IMR-90 (cell line): ENCODE measurements at regions not wholly inside any gene's neighbourhood (a gene's known extent, or its start where the extent isn't known, plus 50 kb on each side); places are given as distances from the start of the nearest gene placed in this dataset.

ENCODE experiments used
- ATAC-seq: fragments of 200-7000 bp; cut with Tn5 transposase; 2 replicates; pipeline ENCODE4 v1.9.1; 2020; ENCODE audit warnings: low read depth, mild to moderate bottlenecking, moderate library complexity
- BruUV-seq: library from RNA; stranded (reverse); fragments of 400-500 nt; replicated peaks from 2 replicates; lab custom pipeline; 2021; lab: Mats Ljungman, UMichigan
- CTCF ChIA-PET: fragments of 300-600 bp; formaldehyde crosslinking; extraction: SDS; loops from one replicate; lab custom pipeline; 2021; ENCODE audit warnings: antibody characterized with exemption; lab: Yijun Ruan, JAX
- POLR2A ChIA-PET: fragments of 300-600 bp; sonication (Branson Sonifier 250); formaldehyde crosslinking; loops from one replicate; lab custom pipeline; 2022; ENCODE audit warnings: antibody characterized with exemption; ENCODE audit not compliant: unreplicated experiment; lab: Charles Lee
- DNase-seq: peaks from one replicate; pipeline ENCODE4 v3.0.0; 2013
- H2AFZ ChIP-seq: replicated peaks from 2 replicates; pipeline ENCODE3; 2013; ENCODE audit warnings: low read length, mild to moderate bottlenecking; ENCODE audit not compliant: poor library complexity
- H2AK5ac ChIP-seq: 2 replicates; pipeline ENCODE4 v1.6.1; 2013; ENCODE audit warnings: low read depth, low read length, inconsistent platforms
- H2AK9ac ChIP-seq: replicated peaks from 2 replicates; pipeline ENCODE3; 2013; ENCODE audit warnings: mild to moderate bottlenecking, low read depth, low read length, moderate library complexity; ENCODE audit not compliant: poor library complexity
- H2BK120ac ChIP-seq: 2 replicates; pipeline ENCODE4 v1.6.1; 2013; ENCODE audit warnings: low read depth, low read length, inconsistent platforms
- H2BK15ac ChIP-seq: 3 replicates; pipeline ENCODE4 v1.6.1; 2013; ENCODE audit warnings: low read depth, low read length, inconsistent platforms
- H2BK20ac ChIP-seq: 2 replicates; pipeline ENCODE4 v1.6.1; 2013; ENCODE audit warnings: low read depth, mild to moderate bottlenecking, inconsistent platforms, low read length, moderate library complexity
- H2BK5ac ChIP-seq: 2 replicates; pipeline ENCODE4 v1.6.1; 2013; ENCODE audit warnings: mild to moderate bottlenecking, low read depth, low read length, inconsistent platforms; ENCODE audit not compliant: poor library complexity, severe bottlenecking
- H3K14ac ChIP-seq: replicated peaks from 2 replicates; pipeline ENCODE4 v1.6.1; 2013; ENCODE audit warnings: low read depth, low read length, inconsistent platforms
- H3K18ac ChIP-seq: 2 replicates; pipeline ENCODE4 v1.6.1; 2013; ENCODE audit warnings: low read depth, low read length, control low read depth
- H3K23ac ChIP-seq: 2 replicates; pipeline ENCODE4 v1.6.1; 2013; ENCODE audit warnings: low read depth, low read length, inconsistent platforms
- H3K27ac ChIP-seq: 2 replicates; pipeline ENCODE4 v1.5.1; 2013; ENCODE audit warnings: mild to moderate bottlenecking, control low read depth, low read length; ENCODE audit not compliant: insufficient read depth
- H3K27me3 ChIP-seq: 2 replicates; pipeline ENCODE4 v1.6.1; 2013; ENCODE audit warnings: low read length; ENCODE audit not compliant: control insufficient read depth, insufficient read depth
- H3K36me3 ChIP-seq: 2 replicates; pipeline ENCODE4 v1.6.1; 2013; ENCODE audit warnings: low read length, mixed read lengths; ENCODE audit not compliant: control insufficient read depth, insufficient read depth
- H3K4ac ChIP-seq: 2 replicates; pipeline ENCODE4 v1.6.1; 2013; ENCODE audit warnings: low read depth, low read length, inconsistent platforms
- H3K4me1 ChIP-seq: 2 replicates; pipeline ENCODE4 v1.6.1; 2013; ENCODE audit warnings: low read length, mixed read lengths; ENCODE audit not compliant: control insufficient read depth, insufficient read depth
- H3K4me2 ChIP-seq: 2 replicates; pipeline ENCODE4 v1.6.1; 2013; ENCODE audit warnings: low read depth, mild to moderate bottlenecking, control low read depth, low read length, moderate library complexity
- H3K4me3 ChIP-seq: 2 replicates; pipeline ENCODE4 v1.5.1; 2013; ENCODE audit warnings: low read depth, mild to moderate bottlenecking, control low read depth, low read length, moderate library complexity; ENCODE audit not compliant: insufficient read depth
- H3K56ac ChIP-seq: 2 replicates; pipeline ENCODE4 v1.6.1; 2013; ENCODE audit warnings: low read length, inconsistent platforms; ENCODE audit not compliant: insufficient read depth; ENCODE audit errors: extremely low read depth
- H3K79me1 ChIP-seq, 2 experiments: 2 replicates each; pipeline ENCODE4 v1.6.1; 2013; ENCODE audit warnings: low read length in 2 of 2, inconsistent platforms in 1 of 2, low read depth in 1 of 2
- H3K9ac ChIP-seq: 2 replicates; pipeline ENCODE4 v1.6.1; 2013; ENCODE audit warnings: low read depth, low read length, control low read depth
- H3K9me1 ChIP-seq: 2 replicates; pipeline ENCODE4 v1.6.1; 2013; ENCODE audit warnings: low read length, inconsistent platforms; ENCODE audit not compliant: insufficient read depth
- H3K9me3 ChIP-seq: 2 replicates; pipeline ENCODE4 v1.6.1; 2013; ENCODE audit warnings: low read length; ENCODE audit not compliant: control insufficient read depth, insufficient read depth
- H4K20me1 ChIP-seq: 2 replicates; pipeline ENCODE4 v1.6.1; 2013; ENCODE audit warnings: low read length, inconsistent platforms; ENCODE audit not compliant: insufficient read depth
- H4K5ac ChIP-seq: 2 replicates; pipeline ENCODE4 v1.6.1; 2013; ENCODE audit warnings: mild to moderate bottlenecking, low read depth, low read length, control low read depth
- H4K8ac ChIP-seq, 2 experiments: 2 replicates each; pipeline ENCODE4 v1.6.1; 2013; ENCODE audit warnings: low read depth in 2 of 2, low read length in 2 of 2, control low read depth in 1 of 2, inconsistent platforms in 1 of 2
- H4K91ac ChIP-seq: 2 replicates; pipeline ENCODE4 v1.6.1; 2013; ENCODE audit warnings: low read depth, low read length, inconsistent platforms; ENCODE audit not compliant: insufficient read depth
- CEBPB ChIP-seq: IDR thresholded peaks from 2 replicates; pipeline ENCODE4 v1.6.1; 2012; ENCODE audit warnings: low read depth, low read length, improper control_type of control experiment
- ELK1 ChIP-seq: fragments of 150-350 bp; IDR thresholded peaks from 2 replicates; pipeline ENCODE4 v1.6.1; 2016; ENCODE audit warnings: low read depth, mild to moderate bottlenecking, low read length, moderate library complexity, borderline replicate concordance
- MAFK ChIP-seq: IDR thresholded peaks from 2 replicates; pipeline ENCODE4 v1.6.1; 2012; ENCODE audit warnings: low read depth, low read length, improper control_type of control experiment
- NFE2L2 ChIP-seq: fragments of 150-350 bp; IDR thresholded peaks from 2 replicates; pipeline ENCODE4 v1.6.1; 2016; ENCODE audit warnings: low read depth, mild to moderate bottlenecking, low read length
- RAD21 ChIP-seq: IDR thresholded peaks from 2 replicates; pipeline ENCODE4 v1.6.1; 2012; ENCODE audit warnings: low read length, improper control_type of control experiment
- SMC3 ChIP-seq: fragments of 150-350 bp; IDR thresholded peaks from 2 replicates; pipeline ENCODE4 v1.6.1; 2016; ENCODE audit warnings: low read depth, mild to moderate bottlenecking, antibody characterized with exemption, low read length, moderate library complexity
- WGBS, 2 experiments: methylation state at CpG; one replicate each; pipeline versions ENCODE4 v1.1.5 to v1.1.7; 2013; ENCODE audit warnings: missing lambda C conversion rate in 2 of 2; ENCODE audit not compliant: insufficient read length in 1 of 2; ENCODE audit errors: extremely low coverage in 2 of 2; 5-methylcytosine and 5-hydroxymethylcytosine counted together
- dilution Hi-C: fragments of 300-500 bp; cut with HindIII; formaldehyde crosslinking; loops from one replicate; pipeline ENCODE4 v1.14.3; 2018; ENCODE audit warnings: low sequenced_read_pairs; ENCODE audit not compliant: unreplicated experiment
- in situ Hi-C: fragments of 300-500 bp; cut with MboI; formaldehyde crosslinking; loops from 3 replicates; pipeline ENCODE4 v1.14.3; 2019; ENCODE audit warnings: low sequenced_read_pairs, inconsistent platforms, mixed read lengths
- intact Hi-C: fragments of 100-400 bp; cut with micrococcal nuclease; formaldehyde crosslinking; loops from 2 replicates; pipeline ENCODE4 v1.10.0; 2022
- TF ChIP-seq, protein P1 (sequence below): conservative IDR thresholded peaks from 2 replicates; pipeline ENCODE4 v1.5.1; 2012; ENCODE audit warnings: mild to moderate bottlenecking, low read depth, low read length, improper control_type of control experiment

GRCh38 chr3:83968356-83968755, 990.4 kb upstream of the CADM2 start:
- Histone ChIP-seq H3K18ac (no peak overlapping the region), H3K23ac (no peak overlapping the region), H3K14ac (no peak overlapping the region), H3K9me3 (peaks cover 5% of the 10 kb centered on the region; the same call in 1 of the 2 replicates), H4K20me1 (no peaks in the 10 kb centered on the region), H2AFZ (no peak overlapping the region), H3K4me2 (no peak overlapping the region), H3K4ac (no peak overlapping the region), H3K27ac (no peak overlapping the region), H3K56ac (no peak overlapping the region), H4K5ac (no peak overlapping the region), H2AK5ac (no peak overlapping the region), H2BK15ac (no peak overlapping the region), H4K8ac (no peak overlapping the region), H4K91ac (no peak overlapping the region), H2BK20ac (no peak overlapping the region), H2BK5ac (no peak overlapping the region), H2AK9ac (no peak overlapping the region), H3K79me1 (no peaks in the 10 kb centered on the region), H3K36me3 (no peaks in the 10 kb centered on the region), H3K9ac (no peak overlapping the region), H3K9me1 (no peaks in the 10 kb centered on the region), H3K4me3 (no peak overlapping the region), H3K27me3 (no peaks in the 10 kb centered on the region), H2BK120ac (no peak overlapping the region), H3K4me1 (no peaks in the 10 kb centered on the region)
- CTCF ChIA-PET = no interaction called here
- no TSS peak for BruUV-seq
- no CpG with 5 or more reads among the region's 7 CpGs for WGBS, 2 experiments
- dilution Hi-C loops = no loop called here
- ATAC-seq (no peak), DNase-seq (no peak)
- POLR2A ChIA-PET = no interaction called here
- TF ChIP-seq RAD21 (no peak), SMC3 (no peak), ELK1 (no peak), MAFK (no peak), NFE2L2 (no peak), CEBPB (no peak)
- TF ChIP-seq, protein P1, sequence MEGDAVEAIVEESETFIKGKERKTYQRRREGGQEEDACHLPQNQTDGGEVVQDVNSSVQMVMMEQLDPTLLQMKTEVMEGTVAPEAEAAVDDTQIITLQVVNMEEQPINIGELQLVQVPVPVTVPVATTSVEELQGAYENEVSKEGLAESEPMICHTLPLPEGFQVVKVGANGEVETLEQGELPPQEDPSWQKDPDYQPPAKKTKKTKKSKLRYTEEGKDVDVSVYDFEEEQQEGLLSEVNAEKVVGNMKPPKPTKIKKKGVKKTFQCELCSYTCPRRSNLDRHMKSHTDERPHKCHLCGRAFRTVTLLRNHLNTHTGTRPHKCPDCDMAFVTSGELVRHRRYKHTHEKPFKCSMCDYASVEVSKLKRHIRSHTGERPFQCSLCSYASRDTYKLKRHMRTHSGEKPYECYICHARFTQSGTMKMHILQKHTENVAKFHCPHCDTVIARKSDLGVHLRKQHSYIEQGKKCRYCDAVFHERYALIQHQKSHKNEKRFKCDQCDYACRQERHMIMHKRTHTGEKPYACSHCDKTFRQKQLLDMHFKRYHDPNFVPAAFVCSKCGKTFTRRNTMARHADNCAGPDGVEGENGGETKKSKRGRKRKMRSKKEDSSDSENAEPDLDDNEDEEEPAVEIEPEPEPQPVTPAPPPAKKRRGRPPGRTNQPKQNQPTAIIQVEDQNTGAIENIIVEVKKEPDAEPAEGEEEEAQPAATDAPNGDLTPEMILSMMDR = no peak
- in situ Hi-C loops = no loop called here
- intact Hi-C loops = no loop called here
